ENCODE measurements at regions not wholly inside any gene's neighbourhood (a gene's known extent, or its start where the extent isn't known, plus 50 kb on each side); places are given as distances from the start of the nearest gene placed in this dataset.
"Not testable (repeated sequence)": the region's sequence is repeated elsewhere in the genome, so short reads cannot be mapped to it uniquely, and the experiment has no call there.

- DNase-seq (ENCODE audit: low read depth in 3 of 3) = no peak
Observed at GRCh38 chr10:86579883-86580520, 58.4 kb upstream of the WAPL start.

GRCh38 chr10:86580521-86580891 lies 58.9 kb upstream of the WAPL start:
- no peak for DNase-seq (ENCODE audit: low read depth in 3 of 3)

GRCh38 chr10:86583983-86584382 lies 62.4 kb upstream of the WAPL start:
- no peak for DNase-seq (ENCODE audit: low read depth in 3 of 3)

- peak; percentile 46 to 67 (median 55) for DNase-seq (ENCODE audit: low read depth in 3 of 3)
Observed at GRCh38 chr10:86585037-86585929, 63.7 kb upstream of the WAPL start.

GRCh38 chr10:86586516-86586915 lies 64.9 kb upstream of the WAPL start:
- no peak for DNase-seq (ENCODE audit: low read depth in 3 of 3)

- DNase-seq (ENCODE audit: low read depth in 3 of 3) = not testable (repeated sequence)
Observed at GRCh38 chr10:86588781-86589180, 65.6 kb upstream of the OPN4 start.

GRCh38 chr10:86591436-86591835 lies 62.9 kb upstream of the OPN4 start:
- no peak for DNase-seq (ENCODE audit: low read depth in 3 of 3)

- no peak for DNase-seq (ENCODE audit: low read depth in 3 of 3)
Observed at GRCh38 chr10:86592413-86592812, 61.9 kb upstream of the OPN4 start.

- DNase-seq (ENCODE audit: low read depth in 3 of 3) = no peak
Observed at GRCh38 chr10:86594535-86594934, 59.8 kb upstream of the OPN4 start.

GRCh38 chr10:86595496-86595895 lies 58.9 kb upstream of the OPN4 start:
- no peak for DNase-seq (ENCODE audit: low read depth in 3 of 3)

GRCh38 chr10:86596266-86596665 lies 58.1 kb upstream of the OPN4 start:
- no peak for DNase-seq (ENCODE audit: low read depth in 3 of 3)

- DNase-seq (ENCODE audit: low read depth in 3 of 3) = no peak
Observed at GRCh38 chr10:86597306-86597705, 57.0 kb upstream of the OPN4 start.

- no peak for DNase-seq (ENCODE audit: low read depth in 3 of 3)
Observed at GRCh38 chr10:86598151-86598550, 56.2 kb upstream of the OPN4 start.

- no peak for DNase-seq (ENCODE audit: low read depth in 3 of 3)
Observed at GRCh38 chr10:86599041-86599440, 55.3 kb upstream of the OPN4 start.

- no peak for DNase-seq (ENCODE audit: low read depth in 3 of 3)
Observed at GRCh38 chr10:86599729-86600128, 54.6 kb upstream of the OPN4 start.

- DNase-seq (ENCODE audit: low read depth in 3 of 3) = no peak
Observed at GRCh38 chr10:86600296-86600695, 54.1 kb upstream of the OPN4 start.

- DNase-seq (ENCODE audit: low read depth in 3 of 3) = no peak
Observed at GRCh38 chr10:86601956-86602602, 52.3 kb upstream of the OPN4 start.

- no peak for DNase-seq (ENCODE audit: low read depth in 3 of 3)
Observed at GRCh38 chr10:86603256-86603655, 51.1 kb upstream of the OPN4 start.
